ENCODE measurements at regions not wholly inside any gene's neighbourhood (a gene's known extent, or its start where the extent isn't known, plus 50 kb on each side); places are given as distances from the start of the nearest gene placed in this dataset.

DNA sequence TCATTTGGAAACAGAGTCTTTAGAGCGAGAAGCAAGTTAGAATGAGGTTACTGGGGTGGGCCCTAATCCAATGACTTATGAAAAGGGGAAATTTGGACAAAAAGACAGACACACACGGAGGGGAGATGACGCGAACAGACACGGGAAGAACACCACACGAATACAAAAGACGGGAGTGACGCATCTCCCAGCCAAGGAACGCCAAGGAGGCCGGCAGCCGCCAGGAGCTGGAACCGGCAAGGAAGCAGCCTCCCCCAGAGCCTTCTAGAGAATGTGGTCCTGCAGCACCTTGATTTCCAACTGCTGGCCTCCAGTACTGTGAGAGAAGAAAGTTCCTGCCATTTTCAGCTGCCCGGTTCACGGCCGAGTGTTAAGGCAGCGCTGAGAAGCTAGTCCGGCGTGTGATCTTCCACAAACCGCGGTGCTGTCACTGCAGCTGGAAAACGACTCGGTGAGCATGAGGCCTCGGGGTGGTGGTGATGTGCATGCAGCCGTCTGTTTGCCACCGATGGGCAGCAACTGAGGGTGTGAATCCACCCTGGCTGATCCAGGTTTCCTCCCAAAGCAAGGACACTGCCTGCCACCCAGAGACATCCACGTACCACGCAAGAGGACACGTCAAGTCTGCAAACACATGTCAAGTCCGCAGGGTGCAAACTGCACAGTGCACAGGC is 124.5 kb downstream of the NCOR2 start:
- TF ChIP-seq, protein P1, sequence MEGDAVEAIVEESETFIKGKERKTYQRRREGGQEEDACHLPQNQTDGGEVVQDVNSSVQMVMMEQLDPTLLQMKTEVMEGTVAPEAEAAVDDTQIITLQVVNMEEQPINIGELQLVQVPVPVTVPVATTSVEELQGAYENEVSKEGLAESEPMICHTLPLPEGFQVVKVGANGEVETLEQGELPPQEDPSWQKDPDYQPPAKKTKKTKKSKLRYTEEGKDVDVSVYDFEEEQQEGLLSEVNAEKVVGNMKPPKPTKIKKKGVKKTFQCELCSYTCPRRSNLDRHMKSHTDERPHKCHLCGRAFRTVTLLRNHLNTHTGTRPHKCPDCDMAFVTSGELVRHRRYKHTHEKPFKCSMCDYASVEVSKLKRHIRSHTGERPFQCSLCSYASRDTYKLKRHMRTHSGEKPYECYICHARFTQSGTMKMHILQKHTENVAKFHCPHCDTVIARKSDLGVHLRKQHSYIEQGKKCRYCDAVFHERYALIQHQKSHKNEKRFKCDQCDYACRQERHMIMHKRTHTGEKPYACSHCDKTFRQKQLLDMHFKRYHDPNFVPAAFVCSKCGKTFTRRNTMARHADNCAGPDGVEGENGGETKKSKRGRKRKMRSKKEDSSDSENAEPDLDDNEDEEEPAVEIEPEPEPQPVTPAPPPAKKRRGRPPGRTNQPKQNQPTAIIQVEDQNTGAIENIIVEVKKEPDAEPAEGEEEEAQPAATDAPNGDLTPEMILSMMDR (IDR thresholded peaks at IDR 0.05; ENCODE audit: low read depth, low read length): no peak
- peak overlapping the region in 1 of 2 donors; percentile 38 for H3K4me3 ChIP-seq (replicated peaks in 1 of 2; ENCODE audit: low read depth in 2 of 2, low read length in 2 of 2)
- DNase-seq (ENCODE audit: low read depth in 2 of 2): peak; percentile 56 to 93

GRCh38 chr12:124442281-124442680 is 125.1 kb downstream of the NCOR2 start:
- TF ChIP-seq, protein P1 (IDR thresholded peaks at IDR 0.05; ENCODE audit: low read depth, low read length): no peak
- DNase-seq (ENCODE audit: low read depth in 2 of 2): peak in 1 of 2 donors; percentile 46
- H3K4me3 ChIP-seq (replicated peaks in 1 of 2; ENCODE audit: low read depth in 2 of 2, low read length in 2 of 2): no peak overlapping the region

DNA sequence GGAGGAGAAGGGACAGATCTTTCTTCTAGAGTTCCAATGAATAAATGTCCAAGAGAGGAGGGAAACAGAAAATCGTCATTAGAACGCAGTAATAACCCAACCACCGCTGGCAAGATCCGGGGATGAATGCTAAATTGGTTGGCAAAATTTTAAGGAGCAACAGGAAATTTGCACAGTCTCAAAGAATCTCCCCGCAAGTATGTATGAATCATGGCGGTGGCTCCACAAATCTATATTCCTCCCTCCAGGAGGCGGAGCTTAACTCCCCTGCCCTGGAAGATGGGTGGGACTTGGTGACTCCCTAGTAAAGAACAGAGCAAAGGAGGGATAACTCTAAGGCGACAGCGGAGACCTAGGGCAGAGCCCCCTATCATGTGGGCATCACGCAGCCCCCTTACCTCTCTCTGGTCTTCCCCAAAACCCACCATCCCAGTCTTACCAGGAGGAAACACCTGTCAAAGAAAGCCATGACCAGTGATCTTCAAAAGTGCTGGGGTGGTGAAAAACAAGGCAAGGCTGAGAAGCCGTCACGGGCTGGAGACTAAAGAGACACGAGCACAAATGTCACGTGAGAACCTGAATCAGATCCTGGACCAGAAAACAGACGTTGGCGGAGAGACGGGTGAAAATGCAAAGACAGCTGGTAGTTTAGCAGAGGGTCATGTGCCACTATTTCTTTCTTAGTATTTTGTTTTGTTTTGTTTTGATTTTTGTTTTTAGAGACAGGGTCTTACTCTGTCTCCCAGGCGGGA is 125.8 kb downstream of the NCOR2 start:
- peak overlapping the region in 1 of 2 donors; percentile 10 for H3K4me3 ChIP-seq (replicated peaks in 1 of 2; ENCODE audit: low read depth in 2 of 2, low read length in 2 of 2)
- TF ChIP-seq, protein P1 (IDR thresholded peaks at IDR 0.05; ENCODE audit: low read depth, low read length): no peak
- peak; percentile 93 to 96 for DNase-seq (ENCODE audit: low read depth in 2 of 2)

DNA sequence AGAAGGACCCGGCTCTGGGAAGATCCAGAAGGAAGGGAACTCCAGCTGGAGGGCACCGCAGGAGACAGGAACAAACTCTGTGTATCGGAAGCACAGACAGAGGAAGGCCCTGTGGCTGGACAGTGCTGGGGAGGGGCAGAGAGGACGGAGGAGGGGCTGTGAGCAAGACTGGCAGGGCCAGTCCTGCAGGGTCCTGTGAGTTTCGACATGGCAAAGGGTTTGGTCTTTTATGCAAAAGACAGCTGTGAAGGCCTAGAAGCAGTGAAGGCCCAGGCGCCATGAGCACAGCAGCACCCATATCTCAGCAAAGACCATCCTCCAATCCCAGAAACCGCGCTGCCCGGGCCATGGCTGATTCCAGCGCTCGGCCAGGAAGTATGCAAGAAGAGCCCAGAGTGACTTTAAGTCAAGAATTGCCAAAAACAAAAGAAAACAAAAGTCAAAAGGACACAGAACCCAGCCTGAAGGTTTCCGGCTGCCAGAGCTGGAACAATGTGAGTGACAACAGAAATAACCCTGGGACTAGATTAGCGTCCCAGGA is 126.5 kb downstream of the NCOR2 start:
- DNase-seq (ENCODE audit: low read depth in 2 of 2): peak; percentile 53 to 65
- peak overlapping the region in 1 of 2 donors; percentile 34 for H3K4me3 ChIP-seq (replicated peaks in 1 of 2; ENCODE audit: low read depth in 2 of 2, low read length in 2 of 2)
- TF ChIP-seq, protein P1 (IDR thresholded peaks at IDR 0.05; ENCODE audit: low read depth, low read length): no peak

DNA sequence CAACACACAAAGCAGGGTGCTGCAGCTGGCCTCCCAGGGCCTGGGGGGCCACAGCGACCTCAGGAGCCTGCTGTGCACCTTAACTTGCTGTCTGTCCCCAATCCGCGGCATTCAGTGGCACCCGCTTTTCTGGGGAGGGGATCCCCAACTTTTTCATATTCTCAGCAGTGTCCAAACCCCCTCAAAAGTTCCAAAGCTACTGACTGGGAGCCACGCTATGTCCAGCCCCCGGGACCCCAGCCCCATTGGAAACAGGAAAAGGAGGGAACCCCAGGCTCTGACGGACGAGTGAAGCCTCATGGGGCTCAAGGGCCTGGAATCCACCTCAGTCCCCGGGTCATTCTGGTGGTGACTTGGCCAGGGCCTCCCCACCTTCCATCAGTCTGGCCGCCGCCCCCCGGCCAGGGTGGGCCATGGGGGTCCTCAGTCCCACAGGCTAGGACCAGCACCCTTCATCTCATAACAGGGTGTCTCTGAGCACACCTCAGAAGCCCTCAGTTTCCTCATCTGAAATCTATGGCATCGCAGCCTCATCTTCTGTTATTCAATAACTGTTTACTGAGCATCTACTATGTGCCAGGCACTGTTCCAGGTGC is 127.3 kb downstream of the NCOR2 start:
- TF ChIP-seq, protein P1 (IDR thresholded peaks at IDR 0.05; ENCODE audit: low read depth, low read length): no peak
- no peak for DNase-seq (ENCODE audit: low read depth in 2 of 2)
- no peak overlapping the region for H3K4me3 ChIP-seq (replicated peaks in 1 of 2; ENCODE audit: low read depth in 2 of 2, low read length in 2 of 2)

- TF ChIP-seq, protein P1 (IDR thresholded peaks at IDR 0.05; ENCODE audit: low read depth, low read length): no peak
- H3K4me3 ChIP-seq (replicated peaks in 1 of 2; ENCODE audit: low read depth in 2 of 2, low read length in 2 of 2): no peak overlapping the region
- DNase-seq (ENCODE audit: low read depth in 2 of 2): no peak
These were observed 128.9 kb downstream of the NCOR2 start for GRCh38 chr12:124438437-124439056.
